ENCODE measurements at regions not wholly inside any gene's neighbourhood (a gene's known extent, or its start where the extent isn't known, plus 50 kb on each side); places are given as distances from the start of the nearest gene placed in this dataset.
"Not testable (repeated sequence)": the region's sequence is repeated elsewhere in the genome, so short reads cannot be mapped to it uniquely, and the experiment has no call there.

GRCh38 chr6:113680301-113680700 is 176.8 kb upstream of the MARCKS start:
- TF ChIP-seq CTCF (IDR thresholded peaks at IDR 0.05; ENCODE audit: low read depth, low read length, missing control alignments) = no peak
- DNase-seq (ENCODE audit: extremely low read depth, low read depth) = no peak
- no peak overlapping the region for H3K4me3 ChIP-seq (replicated peaks; ENCODE audit: low read depth, low read length)

DNA sequence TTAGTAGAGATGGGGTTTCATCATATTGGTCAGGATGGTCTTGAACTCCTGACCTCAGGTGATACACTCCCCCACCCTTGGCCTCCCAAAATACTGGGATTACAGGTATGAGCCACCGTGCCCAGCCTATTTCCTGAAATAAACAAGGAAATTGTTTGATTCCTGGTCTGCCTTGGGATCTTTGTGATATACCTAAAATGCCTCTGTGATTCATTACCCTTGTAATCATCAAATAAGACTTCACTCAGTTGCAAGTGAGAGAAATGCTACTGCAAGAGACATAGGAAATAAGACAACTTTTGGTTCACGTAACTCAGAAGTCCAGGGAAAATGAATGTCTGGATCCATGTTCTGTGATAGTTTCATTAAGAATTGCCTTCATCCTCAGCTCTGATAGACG is 173.2 kb upstream of the MARCKS start:
- no peak overlapping the region for H3K4me3 ChIP-seq (replicated peaks; ENCODE audit: low read depth, low read length)
- DNase-seq (ENCODE audit: extremely low read depth, low read depth) = no peak
- no peak for TF ChIP-seq CTCF (IDR thresholded peaks at IDR 0.05; ENCODE audit: low read depth, low read length, missing control alignments)

DNA sequence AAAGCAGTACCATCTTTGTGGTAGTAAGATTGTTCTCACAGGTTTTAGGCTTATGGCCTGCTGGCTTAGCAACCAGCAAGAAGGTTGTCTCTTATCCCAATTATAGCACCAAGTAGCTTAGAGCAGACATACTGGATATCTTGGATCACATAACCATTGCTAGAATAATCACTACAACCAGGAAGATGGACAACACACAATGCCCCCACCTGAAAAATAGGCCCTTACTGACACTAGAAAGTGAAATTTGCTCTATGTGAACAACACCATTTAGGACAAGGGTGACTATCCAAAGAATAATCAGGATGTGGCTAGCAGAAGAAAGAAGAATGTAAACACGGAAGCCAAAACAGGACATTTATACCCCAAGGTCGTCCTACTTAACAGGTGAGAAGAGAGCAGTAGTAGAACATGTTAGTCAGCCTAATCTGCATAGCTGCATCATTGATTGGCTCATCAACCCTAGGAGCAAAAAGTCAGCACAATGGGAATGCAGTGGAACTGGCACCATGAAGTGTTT is 172.7 kb upstream of the MARCKS start:
- no peak for TF ChIP-seq CTCF (IDR thresholded peaks at IDR 0.05; ENCODE audit: low read depth, low read length, missing control alignments)
- no peak for DNase-seq (ENCODE audit: extremely low read depth, low read depth)
- no peak overlapping the region for H3K4me3 ChIP-seq (replicated peaks; ENCODE audit: low read depth, low read length)

- no peak overlapping the region for H3K4me3 ChIP-seq (replicated peaks; ENCODE audit: low read depth, low read length)
- no peak for TF ChIP-seq CTCF (IDR thresholded peaks at IDR 0.05; ENCODE audit: low read depth, low read length, missing control alignments)
- DNase-seq (ENCODE audit: extremely low read depth, low read depth) = no peak
Measured at GRCh38 chr6:113686049-113686448, 171.1 kb upstream of the MARCKS start.

DNA sequence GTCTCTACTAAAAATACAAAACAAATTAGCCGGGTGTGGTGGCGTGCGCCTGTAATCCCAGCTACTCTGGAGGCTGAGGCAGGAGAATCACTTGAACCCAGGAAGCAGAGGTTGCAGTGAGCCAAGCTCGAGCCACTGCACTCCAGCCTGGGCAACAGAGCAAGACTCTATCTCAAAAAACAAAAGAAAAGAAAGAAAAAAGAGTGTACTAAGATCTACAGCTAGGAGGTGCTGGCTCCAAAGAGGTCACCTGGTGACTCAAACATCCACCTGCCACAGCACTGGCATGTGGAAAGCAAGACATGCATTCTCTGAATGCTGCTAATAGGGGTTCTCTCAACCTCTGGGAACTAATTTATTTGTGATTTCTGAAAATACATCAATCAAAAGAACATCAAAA is 167.5 kb upstream of the MARCKS start:
- not testable (repeated sequence) for DNase-seq (ENCODE audit: extremely low read depth, low read depth)

DNA sequence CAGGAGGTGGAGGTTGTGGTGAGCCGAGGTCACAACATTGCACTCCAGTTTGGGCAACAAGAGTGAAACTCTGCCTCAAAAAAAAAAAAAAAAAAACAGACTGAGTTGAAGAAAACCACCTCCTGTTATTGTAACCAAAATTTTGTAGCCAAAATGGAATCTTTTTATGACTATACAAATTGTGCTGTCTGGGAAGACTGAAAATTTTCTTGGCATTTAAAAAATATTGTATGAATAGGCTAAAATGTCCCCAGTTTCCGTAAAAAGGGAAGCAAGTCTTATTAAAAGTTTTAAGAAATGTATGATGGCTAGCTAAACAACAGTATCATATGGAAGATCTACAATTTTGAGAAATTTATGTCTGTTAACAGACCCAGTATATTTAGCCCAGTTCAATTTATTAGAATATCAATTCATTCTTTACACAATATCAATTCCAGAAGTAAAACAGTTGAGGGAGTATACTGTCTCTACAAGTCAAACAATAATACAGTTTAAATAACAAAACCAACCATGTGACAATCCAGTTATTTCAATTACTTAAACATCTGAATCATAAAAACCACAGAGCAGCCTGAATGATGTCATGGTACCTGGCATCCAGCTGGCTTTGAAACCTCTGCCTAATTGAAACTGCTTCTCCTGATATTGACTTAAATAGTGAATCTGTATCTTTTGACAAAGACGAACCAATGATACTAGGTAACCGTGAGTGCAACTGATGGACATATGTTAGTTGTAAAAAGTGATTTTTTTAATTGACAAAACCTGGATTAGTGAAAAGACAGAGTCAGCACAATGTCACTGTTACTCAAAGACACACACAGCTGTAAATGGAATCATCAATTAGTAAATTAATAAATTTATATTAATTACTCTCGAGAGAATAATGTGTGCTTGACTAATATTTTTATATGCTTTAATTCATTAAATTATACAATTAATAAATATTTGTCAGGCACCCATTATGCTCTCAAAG is 166.6 kb upstream of the MARCKS start:
- H3K4me3 ChIP-seq (replicated peaks; ENCODE audit: low read depth, low read length) = no peak overlapping the region
- no peak for TF ChIP-seq CTCF (IDR thresholded peaks at IDR 0.05; ENCODE audit: low read depth, low read length, missing control alignments)
- no peak for DNase-seq (ENCODE audit: extremely low read depth, low read depth)

More for the DNA sequence above, 167.5 kb upstream of the MARCKS start:
- not testable (repeated sequence) for H3K4me3 ChIP-seq (replicated peaks; ENCODE audit: low read depth, low read length)

GRCh38 chr6:113691260-113691656 is 165.9 kb upstream of the MARCKS start:
- no peak overlapping the region for H3K4me3 ChIP-seq (replicated peaks; ENCODE audit: low read depth, low read length)
- no peak for TF ChIP-seq CTCF (IDR thresholded peaks at IDR 0.05; ENCODE audit: low read depth, low read length, missing control alignments)
- DNase-seq (ENCODE audit: extremely low read depth, low read depth) = no peak
